ENCODE measurements at regions not wholly inside any gene's neighbourhood (a gene's known extent, or its start where the extent isn't known, plus 50 kb on each side); places are given as distances from the start of the nearest gene placed in this dataset.

GRCh38 chr15:31217067-31217466, 109.6 kb upstream of the KLF13 start:
- H3K27ac ChIP-seq: no peak overlapping the region
- 83 to 90% (median 87%) methylated on average over 6 of the region's 6 CpGs for WGBS, 3 donors
- TF ChIP-seq CTCF (IDR thresholded peaks at IDR 0.05) (no peak), POLR2A (IDR thresholded peaks at IDR 0.05) (no peak), EP300 (IDR thresholded peaks at IDR 0.05) (no peak)

GRCh38 chr15:31217566-31218270, 108.9 kb upstream of the KLF13 start:
- no peaks in the 10 kb centered on the region for H3K9me3 ChIP-seq
- H3K4me3 ChIP-seq: no peak overlapping the region
- H3K27me3 ChIP-seq: no peaks in the 10 kb centered on the region
- no peaks in the 10 kb centered on the region for H3K36me3 ChIP-seq
- peaks cover 8% of the 10 kb centered on the region for H3K4me1 ChIP-seq (ENCODE audit: insufficient read depth)
- intact Hi-C loops (cut with DNase I): loop anchor here in 1 of 4 donors (5.0 to 10.0 kb wide), 2 partner anchors 137 to 270 kb away; no protein-coding TSS in a partner anchor
- DNase-seq: no peak
- TF ChIP-seq POLR2A (IDR thresholded peaks at IDR 0.05) (no peak), CTCF (IDR thresholded peaks at IDR 0.05) (no peak), EP300 (IDR thresholded peaks at IDR 0.05) (no peak)
- H3K27ac ChIP-seq: no peak overlapping the region
- WGBS, 3 donors: 92 to 97% (median 94%) methylated on average over 10 of the region's 10 CpGs

More at GRCh38 chr15:31217067-31217466, 109.6 kb upstream of the KLF13 start:
- intact Hi-C loops (cut with DNase I): loop anchor here in 1 of 4 donors (5.0 to 10.0 kb wide), 2 partner anchors 138 to 270 kb away; no protein-coding TSS in a partner anchor
- Histone ChIP-seq H3K36me3 (no peaks in the 10 kb centered on the region), H3K9me3 (no peaks in the 10 kb centered on the region), H3K27me3 (no peaks in the 10 kb centered on the region), H3K4me3 (no peak overlapping the region), H3K4me1 (ENCODE audit: insufficient read depth) (peaks cover 8% of the 10 kb centered on the region)
- DNase-seq: no peak

- intact Hi-C loops (cut with DNase I): loop anchor here in 1 of 4 donors (5.0 to 10.0 kb wide), 2 partner anchors 136 to 268 kb away; no protein-coding TSS in a partner anchor
- WGBS, 3 donors: 41 to 52% (median 51%) methylated on average over 3 of the region's 3 CpGs
- peaks cover 10% of the 10 kb centered on the region for H3K4me1 ChIP-seq (ENCODE audit: insufficient read depth)
These were observed 107.4 kb upstream of the KLF13 start for GRCh38 chr15:31219221-31219620.

GRCh38 chr15:31221936-31222515, 104.6 kb upstream of the KLF13 start:
- 75 to 81% (median 77%) methylated on average over 11 of the region's 11 CpGs for WGBS, 3 donors
- Histone ChIP-seq H3K27ac (no peak overlapping the region), H3K4me1 (ENCODE audit: insufficient read depth) (peaks cover 2% of the 10 kb centered on the region), H3K27me3 (no peaks in the 10 kb centered on the region), H3K9me3 (no peaks in the 10 kb centered on the region), H3K4me3 (no peak overlapping the region), H3K36me3 (no peaks in the 10 kb centered on the region)
- intact Hi-C loops (cut with DNase I): no loop called here
- DNase-seq: no peak
- no peak for TF ChIP-seq CTCF (IDR thresholded peaks at IDR 0.05)

More at GRCh38 chr15:31219221-31219620, 107.4 kb upstream of the KLF13 start:
- Histone ChIP-seq H3K36me3 (no peaks in the 10 kb centered on the region), H3K27ac (no peak overlapping the region), H3K4me3 (no peak overlapping the region), H3K9me3 (no peaks in the 10 kb centered on the region), H3K27me3 (no peaks in the 10 kb centered on the region)
- no peak for DNase-seq
- no peak for TF ChIP-seq EP300 (IDR thresholded peaks at IDR 0.05)
- no peak for TF ChIP-seq POLR2A (IDR thresholded peaks at IDR 0.05)
- no peak for TF ChIP-seq CTCF (IDR thresholded peaks at IDR 0.05)

Data from ovary (tissue), 7 donors.